ENCODE measurements at regions not wholly inside any gene's neighbourhood (a gene's known extent, or its start where the extent isn't known, plus 50 kb on each side); places are given as distances from the start of the nearest gene placed in this dataset.

- no peak for DNase-seq
Observed at GRCh38 chr1:184310157-184310819, 76.5 kb upstream of the C1orf21 start.

GRCh38 chr1:184311580-184311979 is 75.2 kb upstream of the C1orf21 start:
- DNase-seq, result no peak

GRCh38 chr1:184315254-184315653 is 71.6 kb upstream of the C1orf21 start:
- DNase-seq, result no peak

GRCh38 chr1:184319879-184320278 is 67.0 kb upstream of the C1orf21 start:
- no peak for DNase-seq

GRCh38 chr1:184322253-184322652 is 64.6 kb upstream of the C1orf21 start:
- DNase-seq, result no peak

- no peak for DNase-seq
Observed at GRCh38 chr1:184324972-184325371, 61.9 kb upstream of the C1orf21 start.

GRCh38 chr1:184326278-184326677 is 60.6 kb upstream of the C1orf21 start:
- no peak for DNase-seq

- DNase-seq, result no peak
Observed at GRCh38 chr1:184329245-184329953, 57.4 kb upstream of the C1orf21 start.

- no peak for DNase-seq
Observed at GRCh38 chr1:184329962-184330868, 56.6 kb upstream of the C1orf21 start.

- no peak for DNase-seq
Observed at GRCh38 chr1:184330875-184331274, 56.0 kb upstream of the C1orf21 start.
